PC-3 (cell line): ENCODE measurements at regions not wholly inside any gene's neighbourhood (a gene's known extent, or its start where the extent isn't known, plus 50 kb on each side); places are given as distances from the start of the nearest gene placed in this dataset.

Source experiments
- ATAC-seq: fragments of 200-7000 bp; cut with Tn5 transposase; 2 replicates; pipeline ENCODE4 v1.9.1; 2020; ENCODE audit warnings: mild to moderate bottlenecking, moderate library complexity
- BruUV-seq: library from RNA; stranded (reverse); fragments of 400-500 nt; replicated peaks from 2 replicates; lab custom pipeline; 2021; lab: Mats Ljungman, UMichigan
- CTCF ChIA-PET: fragments of 300-600 bp; sonication (Branson Sonifier 250); formaldehyde crosslinking; loops from one replicate; lab custom pipeline; 2022; ENCODE audit warnings: antibody characterized with exemption; lab: Charles Lee
- POLR2A ChIA-PET: fragments of 300-600 bp; sonication (Branson Sonifier 250); formaldehyde crosslinking; loops from one replicate; lab custom pipeline; 2022; ENCODE audit warnings: antibody characterized with exemption; ENCODE audit not compliant: unreplicated experiment; lab: Charles Lee
- DNase-seq: peaks from one replicate; pipeline ENCODE4 v3.0.0-alpha.2; 2015
- H2AFZ ChIP-seq: fragments of 300-600 bp; sonication (generic); 2 replicates; pipeline ENCODE4 v1.6.0; 2016; ENCODE audit warnings: antibody characterized with exemption, low read length
- H3F3A ChIP-seq: fragments of 300-600 bp; sonication (generic); one replicate; pipeline ENCODE4 v1.6.0; 2017; ENCODE audit warnings: antibody characterized with exemption, low read length, control low read depth, mild to moderate bottlenecking; ENCODE audit not compliant: unreplicated experiment
- H3K27ac ChIP-seq: fragments of 300-600 bp; sonication (generic); 2 replicates; pipeline ENCODE4 v1.5.1; 2016; ENCODE audit warnings: mild to moderate bottlenecking, low read length
- H3K27me3 ChIP-seq: fragments of 300-600 bp; sonication (generic); 2 replicates; pipeline ENCODE4 v1.6.1; 2016; ENCODE audit warnings: low read length, mixed read lengths
- H3K36me3 ChIP-seq: fragments of 300-600 bp; sonication (generic); 2 replicates; pipeline ENCODE4 v1.6.1; 2016; ENCODE audit warnings: low read depth, mixed run types, low read length, mixed read lengths
- H3K4me1 ChIP-seq: fragments of 300-600 bp; sonication (generic); 2 replicates; pipeline ENCODE4 v1.5.1; 2016; ENCODE audit warnings: low read length; ENCODE audit not compliant: insufficient read depth
- H3K4me2 ChIP-seq: fragments of 300-600 bp; sonication (generic); 2 replicates; pipeline ENCODE4 v1.6.0; 2016; ENCODE audit warnings: low read length
- H3K4me3 ChIP-seq: fragments of 300-600 bp; sonication (generic); 2 replicates; pipeline ENCODE4 v1.5.1; 2016; ENCODE audit warnings: mild to moderate bottlenecking, low read length, mixed read lengths
- H3K79me2 ChIP-seq: fragments of 300-600 bp; sonication (generic); 2 replicates; pipeline ENCODE4 v1.6.1; 2017; ENCODE audit warnings: low read length, mixed read lengths
- H3K9ac ChIP-seq: fragments of 300-600 bp; sonication (generic); 2 replicates; pipeline ENCODE4 v1.6.0; 2016; ENCODE audit warnings: mild to moderate bottlenecking, low read length
- H3K9me2 ChIP-seq: fragments of 300-600 bp; sonication (generic); replicated peaks from 2 replicates; pipeline ENCODE4 v1.6.1; 2016; ENCODE audit warnings: mixed run types, low read length, mixed read lengths
- H3K9me3 ChIP-seq: fragments of 300-600 bp; sonication (generic); 2 replicates; pipeline ENCODE4 v1.6.1; 2016; ENCODE audit warnings: low read length, mixed read lengths
- H4K20me1 ChIP-seq: fragments of 300-600 bp; sonication (generic); 2 replicates; pipeline ENCODE4 v1.6.1; 2016; ENCODE audit warnings: low read length, mixed read lengths
- CTCF ChIP-seq: fragments of 300-600 bp; sonication (generic); conservative IDR thresholded peaks from 2 replicates; pipeline ENCODE4 v1.5.1; 2017; ENCODE audit warnings: antibody characterized with exemption, low read depth, mild to moderate bottlenecking, low read length
- EZH2 ChIP-seq: fragments of 300-600 bp; sonication (generic); IDR thresholded peaks from one replicate; pipeline ENCODE4 v1.6.1; 2017; ENCODE audit warnings: antibody characterized with exemption, mild to moderate bottlenecking, low read length; ENCODE audit not compliant: unreplicated experiment
- EZH2phosphoT487 ChIP-seq: fragments of 300-600 bp; sonication (generic); IDR thresholded peaks from 2 replicates; pipeline ENCODE4 v1.6.1; 2018; ENCODE audit warnings: mild to moderate bottlenecking, antibody characterized with exemption, low read length, borderline replicate concordance
- intact Hi-C: fragments of 100-400 bp; cut with micrococcal nuclease; formaldehyde crosslinking; loops from 2 replicates; pipeline ENCODE4 v1.9.0; 2023

GRCh38 chr2:181255651-181256050 is 201.5 kb upstream of the ITGA4 start:
- no peak overlapping the region for H3K4me2 ChIP-seq
- no peaks in the 10 kb centered on the region for H3K4me1 ChIP-seq
- no peak overlapping the region for H3K27ac ChIP-seq
- H2AFZ ChIP-seq = no peak overlapping the region
- ATAC-seq = no peak
- H3K9me3 ChIP-seq = no peaks in the 10 kb centered on the region
- no TSS peak for BruUV-seq
- H4K20me1 ChIP-seq = no peaks in the 10 kb centered on the region
- ChIA-PET CTCF (no interaction called here), POLR2A (no interaction called here)
- no peaks in the 10 kb centered on the region for H3K9me2 ChIP-seq
- DNase-seq = no peak
- H3K4me3 ChIP-seq = no peak overlapping the region
- H3K27me3 ChIP-seq = no peaks in the 10 kb centered on the region
- no peaks in the 10 kb centered on the region for H3K79me2 ChIP-seq
- intact Hi-C loops = no loop called here
- no peaks in the 10 kb centered on the region for H3F3A ChIP-seq
- no peak for TF ChIP-seq EZH2
- TF ChIP-seq EZH2phosphoT487 = no peak
- TF ChIP-seq CTCF = no peak
- no peaks in the 10 kb centered on the region for H3K36me3 ChIP-seq
- H3K9ac ChIP-seq = no peak overlapping the region

GRCh38 chr2:181258720-181259119 is 198.5 kb upstream of the ITGA4 start:
- BruUV-seq = no TSS peak
- intact Hi-C loops = no loop called here
- Histone ChIP-seq H3K79me2 (no peaks in the 10 kb centered on the region), H3K9me3 (no peaks in the 10 kb centered on the region), H3K9me2 (no peaks in the 10 kb centered on the region), H3K4me2 (no peak overlapping the region), H3F3A (no peaks in the 10 kb centered on the region), H3K27me3 (no peaks in the 10 kb centered on the region), H3K4me3 (no peak overlapping the region), H4K20me1 (no peaks in the 10 kb centered on the region), H3K4me1 (0 out of 2 replicates have a peak, but pooled peaks cover under 1% of the 10 kb centered on the region), H3K36me3 (no peaks in the 10 kb centered on the region), H2AFZ (no peak overlapping the region), H3K27ac (no peak overlapping the region), H3K9ac (no peak overlapping the region)
- TF ChIP-seq CTCF = no peak
- no peak for TF ChIP-seq EZH2phosphoT487
- no peak for TF ChIP-seq EZH2
- CTCF ChIA-PET = no interaction called here
- ATAC-seq = no peak
- DNase-seq = peak; percentile 7
- POLR2A ChIA-PET = no interaction called here

- ChIA-PET CTCF (no interaction called here), POLR2A (no interaction called here)
- no peaks in the 10 kb centered on the region for H3F3A ChIP-seq
- no peaks in the 10 kb centered on the region for H4K20me1 ChIP-seq
- no peaks in the 10 kb centered on the region for H3K79me2 ChIP-seq
- no peak overlapping the region for H3K4me3 ChIP-seq
- no peak for DNase-seq
- H3K9me3 ChIP-seq = no peaks in the 10 kb centered on the region
- peaks cover 12% of the 10 kb centered on the region for H3K4me1 ChIP-seq
- no peak overlapping the region for H2AFZ ChIP-seq
- no peaks in the 10 kb centered on the region for H3K9me2 ChIP-seq
- H3K36me3 ChIP-seq = no peaks in the 10 kb centered on the region
- TF ChIP-seq EZH2 = no peak
- TF ChIP-seq EZH2phosphoT487 = no peak
- no peak for TF ChIP-seq CTCF
- intact Hi-C loops = no loop called here
- no peak overlapping the region for H3K9ac ChIP-seq
- no peak overlapping the region for H3K27ac ChIP-seq
- BruUV-seq = no TSS peak
- H3K4me2 ChIP-seq = no peak overlapping the region
- no peaks in the 10 kb centered on the region for H3K27me3 ChIP-seq
- ATAC-seq = no peak
These were observed 194.4 kb upstream of the ITGA4 start for GRCh38 chr2:181262782-181263181.
